Smooth muscle cell (in vitro differentiated cells): ENCODE measurements at regions not wholly inside any gene's neighbourhood (a gene's known extent, or its start where the extent isn't known, plus 50 kb on each side); places are given as distances from the start of the nearest gene placed in this dataset.

Experiments
- DNase-seq: peaks from one replicate; lab custom pipeline; 2025; ENCODE audit not compliant: unreplicated experiment; lab: John Stamatoyannopoulos, UW
- H2AFZ ChIP-seq: fragments of 200-600 bp; sonication (generic); 2 replicates; pipeline ENCODE4 v1.6.0; 2016; ENCODE audit warnings: antibody characterized with exemption, low read depth, mild to moderate bottlenecking
- H3F3A ChIP-seq: fragments of 200-600 bp; sonication (generic); 2 replicates; pipeline ENCODE4 v1.6.0; 2017; ENCODE audit warnings: antibody characterized with exemption, low read depth
- H3K27ac ChIP-seq: fragments of 200-600 bp; sonication (generic); 2 replicates; pipeline ENCODE4 v1.5.1; 2016; ENCODE audit warnings: low read depth, mild to moderate bottlenecking
- H3K27me3 ChIP-seq: fragments of 200-600 bp; sonication (generic); 2 replicates; pipeline ENCODE4 v1.6.1; 2016; ENCODE audit warnings: low read depth, mild to moderate bottlenecking
- H3K36me3 ChIP-seq: fragments of 200-600 bp; sonication (generic); 2 replicates; pipeline ENCODE4 v1.5.1; 2016; ENCODE audit warnings: low read depth
- H3K4me1 ChIP-seq: fragments of 200-600 bp; sonication (generic); 2 replicates; pipeline ENCODE4 v1.5.1; 2016; ENCODE audit warnings: low read depth
- H3K4me2 ChIP-seq: fragments of 200-600 bp; sonication (generic); 2 replicates; pipeline ENCODE4 v1.6.0; 2016; ENCODE audit warnings: mild to moderate bottlenecking
- H3K4me3 ChIP-seq: fragments of 200-600 bp; sonication (generic); 2 replicates; pipeline ENCODE4 v1.5.1; 2016; ENCODE audit warnings: mild to moderate bottlenecking
- H3K79me2 ChIP-seq: fragments of 200-600 bp; sonication (generic); 2 replicates; pipeline ENCODE4 v1.6.0; 2016; ENCODE audit warnings: low read depth, mild to moderate bottlenecking
- H3K9ac ChIP-seq: fragments of 200-600 bp; sonication (generic); 2 replicates; pipeline ENCODE4 v1.6.0; 2016; ENCODE audit warnings: low read depth
- H3K9me3 ChIP-seq: fragments of 200-600 bp; sonication (generic); replicated peaks from 2 replicates; pipeline ENCODE4 v1.5.1; 2016; ENCODE audit warnings: low read depth
- H4K20me1 ChIP-seq: fragments of 200-600 bp; sonication (generic); 2 replicates; pipeline ENCODE4 v1.6.0; 2016; ENCODE audit warnings: low read depth
- CTCF ChIP-seq: fragments of 200-600 bp; sonication (generic); IDR thresholded peaks from 2 replicates; pipeline ENCODE4 v1.5.1; 2017; ENCODE audit warnings: borderline replicate concordance, mild to moderate bottlenecking, antibody characterized with exemption; ENCODE audit not compliant: insufficient read depth, poor library complexity, severe bottlenecking
- WGBS: methylation state at CpG from one replicate; pipeline ENCODE4 v1.1.7; 2016; ENCODE audit warnings: low lambda C conversion rate; 5-methylcytosine and 5-hydroxymethylcytosine counted together

- Histone ChIP-seq H3K27ac (no peak overlapping the region), H3K4me2 (no peak overlapping the region), H4K20me1 (no peaks in the 10 kb centered on the region), H3K9ac (no peak overlapping the region), H3K27me3 (no peaks in the 10 kb centered on the region), H3K4me3 (no peak overlapping the region), H3K79me2 (no peaks in the 10 kb centered on the region), H2AFZ (no peak overlapping the region), H3K4me1 (no peaks in the 10 kb centered on the region), H3K36me3 (no peaks in the 10 kb centered on the region), H3F3A (no peaks in the 10 kb centered on the region), H3K9me3 (no peaks in the 10 kb centered on the region)
- 70% methylated on average over 1 of the region's 1 CpG for WGBS
- TF ChIP-seq CTCF, result no peak
- no peak for DNase-seq
Measured at GRCh38 chr9:26437056-26437711, 455.4 kb downstream of the CAAP1 start.

GRCh38 chr9:26426551-26427131, 466.0 kb downstream of the CAAP1 start:
- Histone ChIP-seq H4K20me1 (no peaks in the 10 kb centered on the region), H3K9me3 (no peaks in the 10 kb centered on the region)
- WGBS, result 91% methylated on average over 16 of the region's 16 CpGs

GRCh38 chr9:26418480-26418879, 474.1 kb downstream of the CAAP1 start:
- no peak for DNase-seq
- no peak overlapping the region for H3K9ac ChIP-seq

More at GRCh38 chr9:26426551-26427131, 466.0 kb downstream of the CAAP1 start:
- no peaks in the 10 kb centered on the region for H3F3A ChIP-seq
- TF ChIP-seq CTCF, result no peak
- no peaks in the 10 kb centered on the region for H3K36me3 ChIP-seq
- no peak overlapping the region for H3K4me3 ChIP-seq
- no peaks in the 10 kb centered on the region for H3K79me2 ChIP-seq
- H3K4me1 ChIP-seq, result no peaks in the 10 kb centered on the region
- H3K27me3 ChIP-seq, result no peaks in the 10 kb centered on the region
- no peak overlapping the region for H3K4me2 ChIP-seq
- H2AFZ ChIP-seq, result no peak overlapping the region
- H3K9ac ChIP-seq, result no peak overlapping the region
- H3K27ac ChIP-seq, result no peak overlapping the region
- no peak for DNase-seq

More at GRCh38 chr9:26418480-26418879, 474.1 kb downstream of the CAAP1 start:
- Histone ChIP-seq H3K79me2 (no peaks in the 10 kb centered on the region), H3K9me3 (no peaks in the 10 kb centered on the region), H2AFZ (no peak overlapping the region), H3K4me3 (no peak overlapping the region), H3K36me3 (no peaks in the 10 kb centered on the region), H4K20me1 (no peaks in the 10 kb centered on the region), H3K4me1 (no peaks in the 10 kb centered on the region), H3K27ac (no peak overlapping the region), H3F3A (no peaks in the 10 kb centered on the region), H3K27me3 (no peaks in the 10 kb centered on the region), H3K4me2 (no peak overlapping the region)
- WGBS, result 67% methylated on average over 3 of the region's 3 CpGs
- no peak for TF ChIP-seq CTCF
